Hepatocyte (in vitro differentiated cells): ENCODE measurements at regions not wholly inside any gene's neighbourhood (a gene's known extent, or its start where the extent isn't known, plus 50 kb on each side); places are given as distances from the start of the nearest gene placed in this dataset.

Source experiments
- EZH2phosphoT487 ChIP-seq: fragments of 200-600 bp; sonication (generic); IDR thresholded peaks from one replicate; pipeline ENCODE4 v1.6.1; 2018; ENCODE audit warnings: antibody characterized with exemption, mild to moderate bottlenecking, low read depth, moderate library complexity; ENCODE audit not compliant: unreplicated experiment, severe bottlenecking
- TF ChIP-seq, protein P1 (sequence below): fragments of 200-600 bp; sonication (generic); IDR thresholded peaks from 2 replicates; pipeline ENCODE4 v1.5.1; 2016; ENCODE audit warnings: antibody characterized with exemption, mild to moderate bottlenecking; ENCODE audit not compliant: poor library complexity

DNA sequence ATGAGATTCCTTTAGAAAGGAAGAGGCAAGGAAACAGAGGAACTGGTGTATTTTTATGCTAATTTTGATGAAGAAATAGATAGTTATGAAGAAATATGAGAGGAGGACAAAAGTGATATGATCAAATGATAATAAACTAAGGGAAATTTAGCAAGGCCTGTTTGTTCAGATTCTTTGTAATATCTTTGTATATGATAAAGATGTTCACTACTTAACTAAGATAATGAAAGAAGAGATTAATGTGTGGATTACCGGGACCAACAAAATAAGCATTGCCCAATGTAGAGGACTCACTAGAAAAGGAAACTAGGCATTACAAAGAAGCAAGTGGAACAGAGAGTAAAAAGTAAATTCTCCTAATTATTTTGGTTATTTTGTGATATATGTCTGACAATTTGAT lies 99.0 kb upstream of the FIGN start:
- TF ChIP-seq, protein P1, sequence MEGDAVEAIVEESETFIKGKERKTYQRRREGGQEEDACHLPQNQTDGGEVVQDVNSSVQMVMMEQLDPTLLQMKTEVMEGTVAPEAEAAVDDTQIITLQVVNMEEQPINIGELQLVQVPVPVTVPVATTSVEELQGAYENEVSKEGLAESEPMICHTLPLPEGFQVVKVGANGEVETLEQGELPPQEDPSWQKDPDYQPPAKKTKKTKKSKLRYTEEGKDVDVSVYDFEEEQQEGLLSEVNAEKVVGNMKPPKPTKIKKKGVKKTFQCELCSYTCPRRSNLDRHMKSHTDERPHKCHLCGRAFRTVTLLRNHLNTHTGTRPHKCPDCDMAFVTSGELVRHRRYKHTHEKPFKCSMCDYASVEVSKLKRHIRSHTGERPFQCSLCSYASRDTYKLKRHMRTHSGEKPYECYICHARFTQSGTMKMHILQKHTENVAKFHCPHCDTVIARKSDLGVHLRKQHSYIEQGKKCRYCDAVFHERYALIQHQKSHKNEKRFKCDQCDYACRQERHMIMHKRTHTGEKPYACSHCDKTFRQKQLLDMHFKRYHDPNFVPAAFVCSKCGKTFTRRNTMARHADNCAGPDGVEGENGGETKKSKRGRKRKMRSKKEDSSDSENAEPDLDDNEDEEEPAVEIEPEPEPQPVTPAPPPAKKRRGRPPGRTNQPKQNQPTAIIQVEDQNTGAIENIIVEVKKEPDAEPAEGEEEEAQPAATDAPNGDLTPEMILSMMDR = no peak
- no peak for TF ChIP-seq EZH2phosphoT487
